Mesenchymal stem cell (in vitro differentiated cells and primary cell): ENCODE measurements at regions not wholly inside any gene's neighbourhood (a gene's known extent, or its start where the extent isn't known, plus 50 kb on each side); places are given as distances from the start of the nearest gene placed in this dataset.

Experiments
- DNase-seq: peaks from one replicate; pipeline ENCODE4 v3.0.0-alpha.2; 2013
- H2AFZ ChIP-seq: one replicate; pipeline ENCODE4 v1.6.1; 2013; ENCODE audit warnings: low read depth, mild to moderate bottlenecking, control low read depth, inconsistent platforms, low read length, moderate library complexity
- H2AK5ac ChIP-seq: 2 replicates; pipeline ENCODE4 v1.6.1; 2013; ENCODE audit warnings: low read length, moderate library complexity, mild to moderate bottlenecking, inconsistent platforms; ENCODE audit not compliant: severe bottlenecking
- H2BK120ac ChIP-seq: one replicate; pipeline ENCODE4 v1.6.1; 2013; ENCODE audit warnings: low read depth, mild to moderate bottlenecking, inconsistent platforms, low read length, moderate library complexity
- H2BK12ac ChIP-seq, 2 experiments: one replicate each; pipeline ENCODE4 v1.6.1; 2013; ENCODE audit warnings: inconsistent platforms in 2 of 2, low read length in 2 of 2, mild to moderate bottlenecking in 2 of 2, moderate library complexity in 2 of 2, control low read depth in 1 of 2
- H2BK15ac ChIP-seq: one replicate; pipeline ENCODE4 v1.6.1; 2013; ENCODE audit warnings: mild to moderate bottlenecking, low read depth, inconsistent platforms; ENCODE audit not compliant: poor library complexity, severe bottlenecking
- H2BK5ac ChIP-seq: 2 replicates; pipeline ENCODE4 v1.6.1; 2013; ENCODE audit warnings: low read depth, mild to moderate bottlenecking, low read length, control low read depth, inconsistent platforms; ENCODE audit not compliant: poor library complexity, severe bottlenecking
- H3K14ac ChIP-seq, 2 experiments: one replicate each; pipeline ENCODE4 v1.6.1; 2013; ENCODE audit warnings: inconsistent platforms in 2 of 2, low read length in 2 of 2, control low read depth in 1 of 2, mild to moderate bottlenecking in 1 of 2, moderate library complexity in 1 of 2
- H3K18ac ChIP-seq, 2 experiments: one replicate each; pipeline ENCODE4 v1.6.1; 2013; ENCODE audit warnings: inconsistent platforms in 2 of 2, low read length in 2 of 2, control low read depth in 1 of 2, low read depth in 1 of 2, mild to moderate bottlenecking in 1 of 2
- H3K23ac ChIP-seq, 2 experiments: one replicate each; pipeline ENCODE4 v1.6.1; 2013; ENCODE audit warnings: inconsistent platforms in 2 of 2, low read length in 2 of 2, mild to moderate bottlenecking in 2 of 2, moderate library complexity in 2 of 2, control low read depth in 1 of 2
- H3K27ac ChIP-seq: 2 replicates; pipeline ENCODE4 v1.5.1; 2013; ENCODE audit warnings: mild to moderate bottlenecking, moderate library complexity, low read length, control low read depth, inconsistent platforms; ENCODE audit not compliant: poor library complexity, severe bottlenecking
- H3K27me3 ChIP-seq, 2 experiments: 2 replicates each; pipeline versions ENCODE4 v1.6.1 to v1.7.0; 2013; ENCODE audit warnings: low read length in 2 of 2, mild to moderate bottlenecking in 2 of 2, moderate library complexity in 2 of 2, control low read depth in 1 of 2, inconsistent platforms in 1 of 2; ENCODE audit not compliant: control insufficient read depth in 1 of 2, insufficient read depth in 1 of 2
- H3K36me3 ChIP-seq, 2 experiments: 2 replicates each; pipeline versions ENCODE4 v1.6.1 to v1.7.0; 2013; ENCODE audit warnings: low read length in 2 of 2, control low read depth in 1 of 2, inconsistent platforms in 1 of 2, low read depth in 1 of 2, mild to moderate bottlenecking in 1 of 2; ENCODE audit not compliant: insufficient read depth in 2 of 2, control insufficient read depth in 1 of 2
- H3K4ac ChIP-seq, 2 experiments: one replicate each; pipeline ENCODE4 v1.6.1; 2013; ENCODE audit warnings: inconsistent platforms in 2 of 2, low read length in 2 of 2, mild to moderate bottlenecking in 2 of 2, moderate library complexity in 2 of 2, control low read depth in 1 of 2, low read depth in 1 of 2
- H3K4me1 ChIP-seq: 2 replicates; pipeline ENCODE4 v1.6.1; 2013; ENCODE audit warnings: low read depth, low read length, control low read depth; ENCODE audit not compliant: control insufficient read depth, insufficient read depth
- H3K4me2 ChIP-seq: 2 replicates; pipeline ENCODE4 v1.6.1; 2013; ENCODE audit warnings: low read length, mild to moderate bottlenecking, inconsistent platforms; ENCODE audit not compliant: poor library complexity, severe bottlenecking
- H3K4me3 ChIP-seq, 2 experiments: 2 replicates each; pipeline versions ENCODE4 v1.5.1 to v1.7.0; 2013; ENCODE audit warnings: low read length in 2 of 2, mild to moderate bottlenecking in 2 of 2, control low read depth in 1 of 2, low read depth in 1 of 2; ENCODE audit not compliant: insufficient read depth in 1 of 2
- H3K79me1 ChIP-seq: replicated peaks from 2 replicates; pipeline ENCODE4 v1.6.1; 2013; ENCODE audit warnings: mild to moderate bottlenecking, control low read depth, low read length, inconsistent platforms; ENCODE audit not compliant: poor library complexity, severe bottlenecking
- H3K9ac ChIP-seq: 2 replicates; pipeline ENCODE4 v1.7.0; 2013; ENCODE audit warnings: mild to moderate bottlenecking, low read length, moderate library complexity
- H3K9me3 ChIP-seq: 2 replicates; pipeline ENCODE4 v1.7.0; 2013; ENCODE audit warnings: mild to moderate bottlenecking, low read length; ENCODE audit not compliant: control insufficient read depth
- H4K8ac ChIP-seq: one replicate; pipeline ENCODE4 v1.6.1; 2013; ENCODE audit warnings: inconsistent platforms, mild to moderate bottlenecking, low read length, moderate library complexity
- H4K91ac ChIP-seq: one replicate; pipeline ENCODE4 v1.6.1; 2013; ENCODE audit warnings: mild to moderate bottlenecking, low read length, inconsistent platforms
- WGBS: methylation state at CpG from one replicate; pipeline ENCODE4 v1.1.7; 2013; ENCODE audit warnings: mixed read lengths; 5-methylcytosine and 5-hydroxymethylcytosine counted together

- no peaks in the 10 kb centered on the region for H3K36me3 ChIP-seq
- no peak overlapping the region for H3K4me2 ChIP-seq
- no peak overlapping the region for H2BK15ac ChIP-seq
- H2BK12ac ChIP-seq: no peak overlapping the region
- H3K9me3 ChIP-seq: no peaks in the 10 kb centered on the region
- 100% methylated on average over 2 of the region's 5 CpGs for WGBS
- H4K8ac ChIP-seq: no peak overlapping the region
- H2AFZ ChIP-seq: no peak overlapping the region
- no peaks in the 10 kb centered on the region for H3K4me1 ChIP-seq
- H4K91ac ChIP-seq: no peak overlapping the region
- H3K9ac ChIP-seq: no peak overlapping the region
- no peak overlapping the region for H3K27ac ChIP-seq
- H3K14ac ChIP-seq: no peak overlapping the region
- H3K18ac ChIP-seq: no peak overlapping the region
- no peaks in the 10 kb centered on the region for H3K27me3 ChIP-seq
- no peak overlapping the region for H2BK5ac ChIP-seq
- no peak overlapping the region for H2AK5ac ChIP-seq
- no peak for DNase-seq
- H2BK120ac ChIP-seq: no peak overlapping the region
- no peak overlapping the region for H3K4me3 ChIP-seq
- H3K23ac ChIP-seq: no peak overlapping the region
- H3K4ac ChIP-seq: no peak overlapping the region
- H3K79me1 ChIP-seq: no peaks in the 10 kb centered on the region
Measured at GRCh38 chr18:68284236-68284780, 430.6 kb downstream of the TMX3 start.

- Histone ChIP-seq H3K4me3 (no peak overlapping the region), H3K79me1 (no peaks in the 10 kb centered on the region), H2AFZ (no peak overlapping the region), H2BK120ac (no peak overlapping the region), H4K8ac (no peak overlapping the region), H3K23ac (no peak overlapping the region), H3K4me2 (no peak overlapping the region), H2BK12ac (no peak overlapping the region), H3K36me3 (no peaks in the 10 kb centered on the region), H3K14ac (no peak overlapping the region), H3K9me3 (no peaks in the 10 kb centered on the region), H3K27me3 (no peaks in the 10 kb centered on the region), H2BK5ac (no peak overlapping the region), H3K27ac (no peak overlapping the region), H4K91ac (no peak overlapping the region), H3K4me1 (no peaks in the 10 kb centered on the region), H3K9ac (no peak overlapping the region), H2AK5ac (no peak overlapping the region), H2BK15ac (no peak overlapping the region), H3K18ac (no peak overlapping the region), H3K4ac (no peak overlapping the region)
- no peak for DNase-seq
- WGBS: 64% methylated on average over 3 of the region's 3 CpGs
Measured at GRCh38 chr18:68283834-68284233, 431.1 kb downstream of the TMX3 start.

- Histone ChIP-seq H3K9me3 (no peaks in the 10 kb centered on the region), H2BK15ac (no peak overlapping the region), H3K4me1 (no peaks in the 10 kb centered on the region), H3K14ac (no peak overlapping the region), H2AK5ac (no peak overlapping the region), H4K8ac (no peak overlapping the region), H2AFZ (no peak overlapping the region), H3K27me3 (no peaks in the 10 kb centered on the region), H3K4ac (no peak overlapping the region), H3K23ac (no peak overlapping the region), H3K36me3 (no peaks in the 10 kb centered on the region), H4K91ac (no peak overlapping the region), H3K4me3 (no peak overlapping the region), H3K4me2 (no peak overlapping the region), H2BK12ac (no peak overlapping the region), H3K79me1 (no peaks in the 10 kb centered on the region), H3K9ac (no peak overlapping the region), H2BK120ac (no peak overlapping the region), H2BK5ac (no peak overlapping the region), H3K18ac (no peak overlapping the region), H3K27ac (no peak overlapping the region)
- 91% methylated on average over 2 of the region's 2 CpGs for whole genome bisulfite sequencing
- DNase-seq: no peak
Measured at GRCh38 chr18:68282232-68282631, 432.7 kb downstream of the TMX3 start.

GRCh38 chr18:68275616-68276015 is 439.3 kb downstream of the TMX3 start:
- Histone ChIP-seq H2BK12ac (no peak overlapping the region), H3K23ac (no peak overlapping the region), H3K14ac (no peak overlapping the region), H3K4ac (no peak overlapping the region), H3K4me2 (peak overlapping the region; percentile 7), H4K8ac (no peak overlapping the region), H3K27ac (peak overlapping the region; percentile 57), H3K4me3 (no peak overlapping the region), H3K4me1 (no peaks in the 10 kb centered on the region), H2AK5ac (no peak overlapping the region), H3K27me3 (no peaks in the 10 kb centered on the region), H4K91ac (no peak overlapping the region), H3K9ac (no peak overlapping the region), H3K9me3 (no peaks in the 10 kb centered on the region), H3K79me1 (no peaks in the 10 kb centered on the region), H2AFZ (peak overlapping the region; percentile 31), H2BK120ac (no peak overlapping the region), H2BK5ac (no peak overlapping the region), H3K18ac (peak overlapping the region in 1 of 2 experiments; percentile 38), H2BK15ac (no peak overlapping the region), H3K36me3 (no peaks in the 10 kb centered on the region)
- DNase-seq: peak; percentile 57
- WGBS: no CpG with 5 or more reads among the region's 1 CpG
